Tibial artery (tissue), 4 donors: ENCODE measurements at regions not wholly inside any gene's neighbourhood (a gene's known extent, or its start where the extent isn't known, plus 50 kb on each side); places are given as distances from the start of the nearest gene placed in this dataset.

ENCODE experiments used
- DNase-seq, 2 donors: peaks; one replicate each; pipeline ENCODE4 v3.0.0-alpha.2; 2019
- H3K27ac ChIP-seq, 2 donors: fragments of 200-600 bp; sonication (generic) in 1 of 2; 1 replicate in 1 of 2; 2 replicates in 1 of 2; pipeline ENCODE4 v1.5.1; 2018 to 2019; ENCODE audit warnings: mild to moderate bottlenecking in 1 of 2
- H3K27me3 ChIP-seq, 2 donors: fragments of 200-600 bp; sonication (generic) in 1 of 2; one replicate each; pipeline versions ENCODE4 v1.5.1 to v1.6.0; 2016 to 2019
- H3K36me3 ChIP-seq, 3 donors: fragments of 200-600 bp; sonication (generic) in 2 of 3; one replicate each; pipeline ENCODE4 v1.5.1; 2016 to 2019; ENCODE audit warnings: mild to moderate bottlenecking in 2 of 3
- H3K4me1 ChIP-seq, 4 donors: fragments of 200-600 bp; sonication (generic) in 2 of 4; 1 replicate in 3 of 4; 2 replicates in 1 of 4; pipeline ENCODE4 v1.5.1; 2016 to 2019
- H3K4me3 ChIP-seq, 2 donors: fragments of 200-600 bp; sonication (generic) in 1 of 2; 1 replicate in 1 of 2; 2 replicates in 1 of 2; pipeline ENCODE4 v1.5.1; 2018 to 2019; ENCODE audit warnings: mild to moderate bottlenecking in 2 of 2
- H3K9me3 ChIP-seq, 3 donors: fragments of 200-600 bp; sonication (generic) in 1 of 3; one replicate each; pipeline ENCODE4 v1.5.1; 2016 to 2019
- CTCF ChIP-seq, 2 experiments: fragments of 200-600 bp in 1 of 2; fragments of 450-650 bp in 1 of 2; IDR thresholded peaks; one replicate each; pipeline ENCODE4 v1.5.1; 2017 to 2019; ENCODE audit warnings: antibody characterized with exemption in 2 of 2, mild to moderate bottlenecking in 1 of 2, moderate library complexity in 1 of 2
- intact Hi-C: fragments of 100-400 bp; cut with DNase I; formaldehyde crosslinking; loops from one replicate; pipeline ENCODE4 v1.15.0; 2023; ENCODE audit warnings: low total_unique reads

DNA sequence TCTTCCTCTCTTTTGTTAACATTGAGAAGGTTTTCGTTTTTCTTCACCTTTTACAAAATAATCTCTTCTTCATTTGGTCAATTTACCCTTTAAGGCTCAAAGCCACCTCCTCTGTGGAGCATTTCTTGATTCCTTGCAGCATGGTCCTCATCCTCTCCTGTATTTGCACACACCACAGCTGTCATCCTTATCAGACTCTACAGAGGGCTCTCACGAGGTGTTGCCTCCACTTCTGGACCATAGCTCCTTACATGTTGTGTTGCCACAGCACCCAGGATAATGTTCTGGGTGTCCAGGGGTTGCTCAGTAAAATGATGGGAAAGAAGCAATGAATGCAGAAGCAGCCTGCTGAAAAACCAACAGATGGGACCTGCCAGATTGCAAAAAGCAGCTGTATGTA is 192.8 kb downstream of the SH2D4B start:
- no peaks in the 10 kb centered on the region for H3K27me3 ChIP-seq
- H3K9me3 ChIP-seq: no peaks in the 10 kb centered on the region
- TF ChIP-seq CTCF (IDR thresholded peaks at IDR 0.05): no peak
- H3K4me3 ChIP-seq: no peak overlapping the region
- intact Hi-C loops: no loop called here
- DNase-seq: no peak
- H3K36me3 ChIP-seq: no peaks in the 10 kb centered on the region
- H3K4me1 ChIP-seq: no peaks in the 10 kb centered on the region
- no peak overlapping the region for H3K27ac ChIP-seq

DNA sequence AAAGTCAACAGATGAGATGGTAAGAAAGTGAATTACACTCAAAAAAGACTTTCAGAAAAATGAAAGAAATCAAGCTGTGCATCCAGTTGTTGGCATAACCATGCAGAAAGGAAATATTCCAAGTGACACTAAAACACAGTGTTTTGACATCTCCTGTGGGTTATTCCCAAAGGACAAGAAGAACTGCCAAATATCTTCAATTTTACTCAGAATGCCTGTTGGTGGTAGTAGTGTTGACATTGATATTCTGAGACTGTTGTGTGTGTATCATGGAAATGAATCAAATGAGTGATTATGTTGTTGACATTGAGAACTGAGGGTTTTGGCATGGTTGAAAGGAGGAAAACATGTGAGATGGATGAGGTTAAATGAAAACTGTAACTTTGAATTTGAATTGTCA is 196.9 kb downstream of the SH2D4B start:
- H3K4me3 ChIP-seq: no peak overlapping the region
- no peaks in the 10 kb centered on the region for H3K4me1 ChIP-seq
- no peaks in the 10 kb centered on the region for H3K9me3 ChIP-seq
- no peak overlapping the region for H3K27ac ChIP-seq
- TF ChIP-seq CTCF (IDR thresholded peaks at IDR 0.05): no peak
- no peaks in the 10 kb centered on the region for H3K27me3 ChIP-seq
- intact Hi-C loops: no loop called here
- no peak for DNase-seq
- H3K36me3 ChIP-seq: no peaks in the 10 kb centered on the region

DNA sequence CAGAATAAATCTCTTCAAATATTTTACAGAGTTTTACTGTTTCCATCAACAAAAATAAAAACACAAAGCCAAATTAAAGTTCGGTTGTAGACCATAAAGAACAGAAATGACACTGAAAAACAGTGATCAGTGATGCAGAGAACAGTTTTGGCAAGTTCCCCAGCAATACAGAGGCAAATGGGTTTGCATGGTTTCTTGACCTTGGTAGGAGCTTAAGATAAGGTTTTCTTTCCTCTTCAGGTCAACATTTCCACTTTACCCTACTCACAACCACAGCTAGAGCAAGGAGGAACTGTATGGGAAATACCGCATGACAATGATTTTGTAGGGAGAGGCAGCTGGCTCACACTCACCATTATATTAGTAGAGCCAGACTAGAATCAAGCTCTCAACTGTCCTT is 199.5 kb downstream of the SH2D4B start:
- Histone ChIP-seq H3K27me3 (no peaks in the 10 kb centered on the region), H3K36me3 (no peaks in the 10 kb centered on the region), H3K4me3 (no peak overlapping the region), H3K27ac (no peak overlapping the region), H3K4me1 (no peaks in the 10 kb centered on the region), H3K9me3 (no peaks in the 10 kb centered on the region)
- DNase-seq: no peak
- intact Hi-C loops: no loop called here
- no peak for TF ChIP-seq CTCF (IDR thresholded peaks at IDR 0.05)

- intact Hi-C loops: no loop called here
- DNase-seq: no peak
These were observed 201.6 kb downstream of the SH2D4B start for GRCh38 chr10:80739328-80739727.

DNA sequence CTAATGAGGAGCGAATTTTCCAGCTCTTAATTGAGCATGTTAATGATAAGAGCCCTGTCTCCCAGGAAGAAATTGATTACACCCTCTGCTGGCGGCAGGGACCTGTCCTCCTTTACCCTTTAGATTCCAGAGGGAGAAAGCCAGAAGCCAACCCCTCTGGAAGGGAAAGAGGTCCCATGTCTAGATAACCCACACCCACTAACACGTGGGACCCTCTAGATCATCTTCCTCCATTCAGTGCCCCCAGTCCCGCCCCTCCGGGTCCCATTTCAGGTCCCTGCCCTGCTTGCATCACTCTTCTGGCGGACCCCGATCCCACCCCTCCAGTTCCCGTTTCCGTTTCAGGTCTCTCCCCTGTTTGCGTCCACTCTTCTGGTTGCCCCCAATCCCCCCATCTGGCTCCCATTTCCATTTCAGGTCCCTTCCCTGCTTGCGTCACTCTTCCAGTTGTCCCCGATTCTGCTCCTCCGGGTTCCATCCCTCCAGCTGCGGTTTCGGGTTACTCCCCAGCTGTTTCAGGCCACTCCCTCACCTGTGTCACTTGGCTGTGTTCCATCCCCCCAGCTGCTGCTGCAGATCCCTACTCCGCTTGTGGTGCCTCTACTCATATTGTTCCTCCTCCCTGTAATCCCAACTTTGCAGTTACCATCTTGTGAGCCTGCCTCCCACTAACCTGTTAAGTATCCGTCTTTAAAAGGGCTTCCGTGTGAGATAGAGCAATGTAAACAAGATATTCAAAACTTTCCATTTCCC is 202.4 kb downstream of the SH2D4B start:
- intact Hi-C loops: no loop called here
- DNase-seq: no peak
- H3K4me3 ChIP-seq: no peak overlapping the region

More at GRCh38 chr10:80739328-80739727, 201.6 kb downstream of the SH2D4B start:
- H3K9me3 ChIP-seq: no peaks in the 10 kb centered on the region
- no peak overlapping the region for H3K4me3 ChIP-seq
- H3K36me3 ChIP-seq: no peaks in the 10 kb centered on the region
- TF ChIP-seq CTCF (IDR thresholded peaks at IDR 0.05): no peak
- no peaks in the 10 kb centered on the region for H3K4me1 ChIP-seq
- H3K27me3 ChIP-seq: no peaks in the 10 kb centered on the region
- H3K27ac ChIP-seq: no peak overlapping the region

More for the DNA sequence above, 202.4 kb downstream of the SH2D4B start:
- H3K27me3 ChIP-seq: no peaks in the 10 kb centered on the region
- no peak overlapping the region for H3K27ac ChIP-seq
- H3K4me1 ChIP-seq: no peaks in the 10 kb centered on the region
- H3K9me3 ChIP-seq: no peaks in the 10 kb centered on the region
- TF ChIP-seq CTCF (IDR thresholded peaks at IDR 0.05): no peak
- no peaks in the 10 kb centered on the region for H3K36me3 ChIP-seq
